SH-SY5Y (cell line): ENCODE measurements at regions not wholly inside any gene's neighbourhood (a gene's known extent, or its start where the extent isn't known, plus 50 kb on each side); places are given as distances from the start of the nearest gene placed in this dataset.

Experiments
- GATA2 ChIP-seq: IDR thresholded peaks from 2 replicates; pipeline ENCODE4 v1.6.1; 2011; ENCODE audit warnings: mild to moderate bottlenecking, low read depth, low read length
- GATA3 ChIP-seq: IDR thresholded peaks from 2 replicates; pipeline ENCODE4 v1.6.1; 2011; ENCODE audit warnings: low read depth, mild to moderate bottlenecking, low read length, moderate library complexity

GRCh38 chr12:94916663-94917062, 86.8 kb downstream of the NDUFA12 start:
- TF ChIP-seq GATA3, result no peak
- no peak for TF ChIP-seq GATA2

- TF ChIP-seq GATA3 (no peak), GATA2 (no peak)
These were observed 93.8 kb downstream of the NDUFA12 start for GRCh38 chr12:94909663-94910062.

GRCh38 chr12:94900496-94900895, 103.0 kb downstream of the NDUFA12 start:
- TF ChIP-seq GATA3, result no peak
- no peak for TF ChIP-seq GATA2

GRCh38 chr12:94898388-94898787, 105.1 kb downstream of the NDUFA12 start:
- TF ChIP-seq GATA3 (no peak), GATA2 (no peak)

DNA sequence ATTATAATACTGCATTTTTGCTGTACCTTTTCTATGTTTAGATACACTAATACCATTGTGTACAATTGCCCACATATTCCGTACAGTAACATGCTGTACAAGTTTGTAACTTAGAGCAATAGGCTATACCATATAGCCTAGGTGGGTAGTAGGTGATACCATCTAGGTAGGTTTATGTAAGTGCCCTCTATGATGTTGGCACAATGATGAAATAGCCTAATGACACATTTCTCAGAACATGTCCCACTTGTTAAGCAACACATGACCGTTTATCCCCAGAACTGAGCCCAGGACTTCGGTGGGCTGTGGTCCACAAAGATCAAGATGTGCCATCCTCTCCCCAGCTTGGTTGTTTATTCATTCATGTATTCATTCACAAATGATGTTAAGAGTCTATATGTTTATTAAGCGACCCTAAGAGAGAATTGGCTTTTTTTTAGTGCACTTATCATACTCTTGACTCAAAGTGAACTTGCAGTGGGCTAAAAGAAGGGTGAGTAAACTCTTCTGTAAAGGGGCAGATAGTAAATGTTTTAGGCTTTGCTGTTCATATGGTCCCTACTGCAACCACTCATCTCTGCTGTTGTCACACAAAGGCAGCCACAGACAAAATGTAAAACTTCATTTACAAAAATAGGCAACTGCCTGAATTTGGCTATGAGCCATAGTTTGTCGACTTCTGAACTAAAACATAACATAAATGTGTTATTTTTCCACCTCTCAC, 110.8 kb downstream of the NDUFA12 start:
- TF ChIP-seq GATA2, result no peak
- TF ChIP-seq GATA3, result no peak

GRCh38 chr12:94889445-94890210, 113.9 kb downstream of the NDUFA12 start:
- TF ChIP-seq GATA3 (no peak; the same call in 1 of the 2 replicates), GATA2 (no peak; the same call in 1 of the 2 replicates)

DNA sequence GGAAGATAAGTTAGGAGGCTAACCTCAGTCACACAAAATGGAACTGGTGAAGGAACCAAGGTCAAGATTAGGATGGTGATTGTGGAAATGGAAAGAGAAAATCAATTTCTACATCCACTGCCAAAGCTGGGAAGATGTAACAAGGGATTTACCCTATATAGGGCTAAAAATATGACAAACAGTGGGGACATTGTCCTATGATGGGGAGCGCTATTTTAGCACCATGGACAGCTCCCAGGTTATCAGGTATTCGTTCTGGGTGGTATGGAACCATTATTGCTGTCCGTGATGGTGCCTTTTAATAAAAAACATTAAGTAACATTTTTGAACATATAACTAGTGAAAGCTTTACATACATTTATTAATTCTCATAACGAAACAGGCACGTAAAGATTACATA, 124.0 kb downstream of the NDUFA12 start:
- TF ChIP-seq GATA3 (no peak), GATA2 (no peak)

GRCh38 chr12:94875525-94875924, 128.0 kb downstream of the NDUFA12 start:
- TF ChIP-seq GATA3 (no peak), GATA2 (no peak)

DNA sequence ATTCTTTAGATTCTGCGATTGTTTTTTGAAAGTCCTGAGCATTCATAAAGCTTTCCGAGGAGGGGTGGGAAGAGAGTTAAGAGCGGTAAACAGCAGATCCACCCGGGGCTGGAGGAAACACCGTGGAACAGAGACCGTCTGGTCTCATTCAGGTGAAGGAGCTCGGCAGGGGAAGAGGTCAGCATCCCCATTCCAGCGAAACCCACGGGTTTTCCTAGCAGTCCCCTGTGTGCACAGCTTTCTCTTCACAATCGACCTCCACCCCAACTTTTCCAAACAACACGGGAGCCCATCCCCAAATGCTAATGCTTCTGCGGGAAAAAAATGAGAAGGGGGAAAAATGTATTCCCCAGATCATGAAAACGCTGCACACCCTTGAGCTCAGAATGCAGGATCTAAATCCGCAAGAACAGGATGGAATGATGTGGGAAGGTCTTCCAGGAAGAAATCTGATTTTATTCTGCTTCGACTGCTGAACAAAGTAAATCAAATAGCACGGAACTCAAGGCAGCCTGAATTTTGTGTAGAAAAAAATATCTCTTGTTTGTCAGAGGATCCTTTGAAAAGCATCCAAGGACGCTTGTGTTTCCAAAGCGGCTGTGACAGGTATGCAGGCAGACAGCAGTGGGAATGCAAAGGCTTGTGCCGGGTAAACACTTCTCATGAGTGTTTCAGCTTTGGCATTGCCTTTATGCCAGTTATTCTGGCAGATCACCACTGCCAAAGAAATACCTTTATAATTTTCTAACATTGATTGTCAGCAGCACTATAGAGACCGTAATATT, 128.8 kb downstream of the NDUFA12 start:
- TF ChIP-seq GATA3 (no peak), GATA2 (no peak)

- TF ChIP-seq GATA3, result no peak
- TF ChIP-seq GATA2, result no peak
These were observed 129.6 kb downstream of the NDUFA12 start for GRCh38 chr12:94873734-94874517.

DNA sequence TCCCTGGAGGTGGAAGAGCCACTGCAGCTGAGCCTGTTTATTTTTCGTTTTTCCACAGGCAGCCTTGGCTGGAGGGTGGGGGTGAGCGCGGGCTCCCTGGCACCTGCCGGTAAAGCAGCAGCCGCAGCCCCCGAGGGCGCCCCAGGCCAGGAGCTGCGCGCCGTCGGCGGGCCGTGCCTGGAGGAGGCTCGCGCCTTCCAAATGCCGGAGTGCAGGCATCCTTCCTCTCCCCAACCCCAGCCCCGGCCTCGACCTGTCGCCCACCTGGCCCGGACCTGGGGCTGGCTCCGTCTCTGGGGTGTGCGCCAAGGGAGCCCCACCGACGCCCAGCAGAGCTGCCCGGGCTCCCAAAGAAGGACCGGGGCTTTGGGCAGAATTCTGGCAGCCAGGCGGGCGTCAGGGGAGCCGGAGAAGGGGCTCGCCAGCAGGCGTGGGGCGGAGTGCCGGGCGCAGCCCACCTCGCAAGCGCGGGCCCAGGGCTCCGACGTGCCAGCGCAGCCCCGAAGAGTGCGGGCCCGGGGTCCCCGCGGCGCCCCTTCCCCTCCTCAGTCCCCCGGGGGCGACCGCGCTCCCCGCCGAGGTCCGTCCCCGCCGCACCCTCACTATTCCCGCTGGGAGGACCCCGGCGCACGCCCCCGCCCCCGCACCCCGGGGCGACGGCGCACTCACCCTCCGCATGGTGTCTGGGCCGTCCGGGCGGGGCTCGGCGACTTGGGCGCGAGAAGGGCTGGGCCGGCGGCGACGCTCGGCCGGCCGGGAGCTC, 130.3 kb downstream of the NDUFA12 start:
- no peak for TF ChIP-seq GATA2
- TF ChIP-seq GATA3, result no peak

GRCh38 chr12:94872671-94872970, 130.9 kb downstream of the NDUFA12 start:
- no peak for TF ChIP-seq GATA2
- TF ChIP-seq GATA3, result no peak

GRCh38 chr12:94872007-94872653, 131.4 kb downstream of the NDUFA12 start:
- TF ChIP-seq GATA2 (no peak), GATA3 (no peak)
